GM21381 (cell line): ENCODE measurements at regions not wholly inside any gene's neighbourhood (a gene's known extent, or its start where the extent isn't known, plus 50 kb on each side); places are given as distances from the start of the nearest gene placed in this dataset.
"Not testable (repeated sequence)": the region's sequence is repeated elsewhere in the genome, so short reads cannot be mapped to it uniquely, and the experiment has no call there.

ENCODE experiments used
- ATAC-seq: cut with Tn5 transposase; IDR thresholded peaks from one replicate; pipeline ENCODE4 v1.9.1; 2021; ENCODE audit warnings: mild to moderate bottlenecking, moderate library complexity; ENCODE audit not compliant: unreplicated experiment

- ATAC-seq: no peak
Observed at GRCh38 chr14:52124791-52125684, 56.2 kb upstream of the NID2 start.

- ATAC-seq: not testable (repeated sequence)
Observed at GRCh38 chr14:52122163-52122562, 53.3 kb upstream of the NID2 start.

GRCh38 chr14:52121441-52121840, 52.6 kb upstream of the NID2 start:
- no peak for ATAC-seq

GRCh38 chr14:52119030-52119429, 50.2 kb upstream of the NID2 start:
- no peak for ATAC-seq
